Neural cell (in vitro differentiated cells): ENCODE measurements at regions not wholly inside any gene's neighbourhood (a gene's known extent, or its start where the extent isn't known, plus 50 kb on each side); places are given as distances from the start of the nearest gene placed in this dataset.

ENCODE experiments used
- CTCF ChIP-seq: fragments of 450-650 bp; IDR thresholded peaks from 2 replicates; pipeline ENCODE4 v1.5.1; 2014; ENCODE audit warnings: antibody characterized with exemption, mild to moderate bottlenecking, moderate library complexity; ENCODE audit not compliant: poor library complexity, severe bottlenecking
- EP300 ChIP-seq: fragments of 450-650 bp; conservative IDR thresholded peaks from 2 replicates; pipeline ENCODE4 v1.6.1; 2014; ENCODE audit warnings: antibody characterized with exemption, mild to moderate bottlenecking, moderate library complexity; ENCODE audit not compliant: poor library complexity, severe bottlenecking
- EZH2 ChIP-seq: fragments of 200-600, 300-800 bp; shearing (Covaris generic), sonication (generic); IDR thresholded peaks from 2 replicates; pipeline ENCODE4 v1.6.1; 2014; ENCODE audit warnings: antibody characterized with exemption, low read length, borderline replicate concordance, mild to moderate bottlenecking; ENCODE audit not compliant: insufficient read depth, poor library complexity, severe bottlenecking
- MXI1 ChIP-seq: fragments of 450-650 bp; conservative IDR thresholded peaks from 2 replicates; pipeline ENCODE4 v1.6.1; 2014; ENCODE audit warnings: antibody characterized with exemption, mild to moderate bottlenecking; ENCODE audit not compliant: poor library complexity, severe bottlenecking
- POLR2AphosphoS5 ChIP-seq: IDR thresholded peaks from 2 replicates; pipeline ENCODE4 v1.6.1; 2012
- RAD21 ChIP-seq: fragments of 450-650 bp; conservative IDR thresholded peaks from 2 replicates; pipeline ENCODE4 v1.6.1; 2014; ENCODE audit warnings: antibody characterized with exemption, mild to moderate bottlenecking, moderate library complexity
- REST ChIP-seq: IDR thresholded peaks from 2 replicates; pipeline ENCODE4 v1.6.1; 2012; ENCODE audit warnings: borderline replicate concordance
- SMC3 ChIP-seq: fragments of 450-650 bp; conservative IDR thresholded peaks from 2 replicates; pipeline ENCODE4 v1.6.1; 2014; ENCODE audit warnings: antibody characterized with exemption, mild to moderate bottlenecking, moderate library complexity; ENCODE audit not compliant: poor library complexity
- TAF1 ChIP-seq: IDR thresholded peaks from 2 replicates; pipeline ENCODE4 v1.6.1; 2012; ENCODE audit warnings: low read depth

- TF ChIP-seq CTCF: no peak
- TF ChIP-seq EP300: no peak
- TF ChIP-seq POLR2AphosphoS5: no peak
- TF ChIP-seq REST: no peak
- TF ChIP-seq EZH2: no peak
- no peak for TF ChIP-seq RAD21
- TF ChIP-seq TAF1: no peak
- no peak for TF ChIP-seq SMC3
- no peak for TF ChIP-seq MXI1
Measured at GRCh38 chr9:71483436-71483835, 284.9 kb downstream of the CEMIP2 start.
